Liver (tissue), 3 donors: ENCODE measurements at regions not wholly inside any gene's neighbourhood (a gene's known extent, or its start where the extent isn't known, plus 50 kb on each side); places are given as distances from the start of the nearest gene placed in this dataset.

ENCODE experiments used
- SP1 ChIP-seq: IDR thresholded peaks from 2 replicates; pipeline ENCODE4 v1.6.1; 2018; ENCODE audit warnings: antibody characterized with exemption, mild to moderate bottlenecking
- TAF1 ChIP-seq: conservative IDR thresholded peaks from 2 replicates; pipeline ENCODE4 v1.6.1; 2016; ENCODE audit warnings: antibody characterized with exemption, mild to moderate bottlenecking
- YY1 ChIP-seq: IDR thresholded peaks from 2 replicates; pipeline ENCODE4 v1.6.1; 2016; ENCODE audit warnings: antibody characterized with exemption, mild to moderate bottlenecking
- TF ChIP-seq, protein P1 (sequence below): fragments of 150-350 bp; IDR thresholded peaks from 2 replicates; pipeline ENCODE4 v1.5.1; 2017; ENCODE audit warnings: improper control_type of control experiment, low read depth, low read length; ENCODE audit not compliant: missing input control
- donor health status: healthy.
- donor health status: healthy.

DNA sequence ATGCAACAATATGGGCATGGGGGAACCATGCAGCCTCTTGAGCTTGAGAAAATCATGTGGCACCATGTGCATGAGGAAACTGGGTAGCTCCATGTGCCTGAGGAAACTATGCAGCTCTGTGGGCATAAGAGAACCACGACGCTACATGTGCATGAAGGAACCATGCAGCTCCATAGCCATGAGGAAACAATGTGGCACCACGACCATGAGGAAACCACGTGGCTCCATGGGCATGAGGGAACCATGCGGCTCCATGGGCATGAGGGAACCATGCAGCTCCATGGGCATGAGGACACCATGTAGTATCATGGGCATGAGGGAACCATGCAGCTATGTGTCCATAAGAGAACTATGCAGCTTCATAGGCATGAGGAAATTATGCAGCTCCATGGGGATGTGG, 140.8 kb downstream of the CAVIN4 start:
- TF ChIP-seq YY1 (no peak), SP1 (no peak), TAF1 (no peak)
- TF ChIP-seq, protein P1, sequence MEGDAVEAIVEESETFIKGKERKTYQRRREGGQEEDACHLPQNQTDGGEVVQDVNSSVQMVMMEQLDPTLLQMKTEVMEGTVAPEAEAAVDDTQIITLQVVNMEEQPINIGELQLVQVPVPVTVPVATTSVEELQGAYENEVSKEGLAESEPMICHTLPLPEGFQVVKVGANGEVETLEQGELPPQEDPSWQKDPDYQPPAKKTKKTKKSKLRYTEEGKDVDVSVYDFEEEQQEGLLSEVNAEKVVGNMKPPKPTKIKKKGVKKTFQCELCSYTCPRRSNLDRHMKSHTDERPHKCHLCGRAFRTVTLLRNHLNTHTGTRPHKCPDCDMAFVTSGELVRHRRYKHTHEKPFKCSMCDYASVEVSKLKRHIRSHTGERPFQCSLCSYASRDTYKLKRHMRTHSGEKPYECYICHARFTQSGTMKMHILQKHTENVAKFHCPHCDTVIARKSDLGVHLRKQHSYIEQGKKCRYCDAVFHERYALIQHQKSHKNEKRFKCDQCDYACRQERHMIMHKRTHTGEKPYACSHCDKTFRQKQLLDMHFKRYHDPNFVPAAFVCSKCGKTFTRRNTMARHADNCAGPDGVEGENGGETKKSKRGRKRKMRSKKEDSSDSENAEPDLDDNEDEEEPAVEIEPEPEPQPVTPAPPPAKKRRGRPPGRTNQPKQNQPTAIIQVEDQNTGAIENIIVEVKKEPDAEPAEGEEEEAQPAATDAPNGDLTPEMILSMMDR: no peak
